ENCODE measurements at regions not wholly inside any gene's neighbourhood (a gene's known extent, or its start where the extent isn't known, plus 50 kb on each side); places are given as distances from the start of the nearest gene placed in this dataset.

- TF ChIP-seq POLR2A (IDR thresholded peaks at IDR 0.05) (no peak), CTCF (IDR thresholded peaks at IDR 0.05) (no peak)
Measured at GRCh38 chr2:176535467-176536113, 266.3 kb downstream of the MTX2 start.
